GM19324 (cell line): ENCODE measurements at regions not wholly inside any gene's neighbourhood (a gene's known extent, or its start where the extent isn't known, plus 50 kb on each side); places are given as distances from the start of the nearest gene placed in this dataset.

Experiments used
- ATAC-seq: cut with Tn5 transposase; IDR thresholded peaks from one replicate; pipeline ENCODE4 v1.9.1; 2021; ENCODE audit warnings: mild to moderate bottlenecking, moderate library complexity; ENCODE audit not compliant: unreplicated experiment, low FRiP score

GRCh38 chr9:86664603-86665002 lies 282.7 kb downstream of the GAS1 start:
- no peak for ATAC-seq

GRCh38 chr9:86663905-86664304 lies 283.4 kb downstream of the GAS1 start:
- ATAC-seq, result no peak

GRCh38 chr9:86662890-86663468 lies 284.3 kb downstream of the GAS1 start:
- no peak for ATAC-seq

- no peak for ATAC-seq
Observed at GRCh38 chr9:86660146-86660943, 287.0 kb downstream of the GAS1 start.

- no peak for ATAC-seq
Observed at GRCh38 chr9:86659413-86660046, 287.8 kb downstream of the GAS1 start.

GRCh38 chr9:86655147-86655546 lies 292.2 kb downstream of the GAS1 start:
- no peak for ATAC-seq

GRCh38 chr9:86653466-86653865 lies 293.8 kb downstream of the GAS1 start:
- no peak for ATAC-seq

- ATAC-seq, result no peak
Observed at GRCh38 chr9:86652736-86653135, 294.6 kb downstream of the GAS1 start.

- no peak for ATAC-seq
Observed at GRCh38 chr9:86649913-86650312, 295.7 kb upstream of the TUT7 start.

GRCh38 chr9:86648828-86649170 lies 294.6 kb upstream of the TUT7 start:
- ATAC-seq, result no peak

GRCh38 chr9:86648156-86648827 lies 294.1 kb upstream of the TUT7 start:
- no peak for ATAC-seq

GRCh38 chr9:86645303-86645702 lies 291.1 kb upstream of the TUT7 start:
- ATAC-seq, result no peak

- ATAC-seq, result no peak
Observed at GRCh38 chr9:86644675-86645034, 290.4 kb upstream of the TUT7 start.

- ATAC-seq, result no peak
Observed at GRCh38 chr9:86643946-86644674, 289.9 kb upstream of the TUT7 start.

GRCh38 chr9:86642721-86643120 lies 288.5 kb upstream of the TUT7 start:
- no peak for ATAC-seq

- no peak for ATAC-seq
Observed at GRCh38 chr9:86641970-86642369, 287.8 kb upstream of the TUT7 start.

- no peak for ATAC-seq
Observed at GRCh38 chr9:86639899-86640379, 285.7 kb upstream of the TUT7 start.

- ATAC-seq, result no peak
Observed at GRCh38 chr9:86639287-86639686, 285.1 kb upstream of the TUT7 start.

- no peak for ATAC-seq
Observed at GRCh38 chr9:86638109-86638508, 283.9 kb upstream of the TUT7 start.

- no peak for ATAC-seq
Observed at GRCh38 chr9:86637515-86637914, 283.3 kb upstream of the TUT7 start.

GRCh38 chr9:86636519-86636918 lies 282.3 kb upstream of the TUT7 start:
- no peak for ATAC-seq
